Cardiac fibroblast (primary cell): ENCODE measurements at regions not wholly inside any gene's neighbourhood (a gene's known extent, or its start where the extent isn't known, plus 50 kb on each side); places are given as distances from the start of the nearest gene placed in this dataset.

Experiments
- DNase-seq, 2 donors: peaks; one replicate each; pipeline versions ENCODE4 v3.0.0 to v3.0.0-alpha.2; 2010; ENCODE audit warnings: low read depth in 2 of 2
- H3K4me3 ChIP-seq, 2 donors: replicated peaks in 1 of 2; 1 replicate in 1 of 2; 2 replicates in 1 of 2; pipeline ENCODE4 v1.5.1; 2011; ENCODE audit warnings: low read depth in 2 of 2, low read length in 2 of 2, mild to moderate bottlenecking in 2 of 2, moderate library complexity in 1 of 2
- TF ChIP-seq, protein P1 (sequence below): IDR thresholded peaks from one replicate; pipeline ENCODE4 v1.5.1; 2011; ENCODE audit warnings: low read depth, mild to moderate bottlenecking, low read length, inconsistent platforms

DNA sequence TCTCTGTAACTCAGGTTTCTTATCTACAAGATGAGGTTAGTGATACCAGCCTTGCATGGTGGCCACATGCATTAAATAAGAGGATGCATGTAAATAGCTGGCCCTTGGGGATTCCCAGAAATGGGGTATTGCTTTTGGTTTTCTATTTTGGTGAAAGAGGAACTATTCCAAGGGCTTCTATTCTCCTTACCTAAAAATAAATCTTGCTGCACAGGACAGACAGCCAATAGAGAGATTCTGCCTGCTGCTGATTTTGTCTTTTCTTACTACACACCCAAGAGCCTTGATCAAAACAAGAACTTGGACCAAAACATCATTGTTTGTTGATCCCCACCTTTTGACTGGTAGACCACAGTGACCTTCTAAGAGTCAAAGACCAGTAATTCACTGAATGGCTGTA, 161.8 kb downstream of the PJA2 start:
- H3K4me3 ChIP-seq: no peak overlapping the region
- TF ChIP-seq, protein P1, sequence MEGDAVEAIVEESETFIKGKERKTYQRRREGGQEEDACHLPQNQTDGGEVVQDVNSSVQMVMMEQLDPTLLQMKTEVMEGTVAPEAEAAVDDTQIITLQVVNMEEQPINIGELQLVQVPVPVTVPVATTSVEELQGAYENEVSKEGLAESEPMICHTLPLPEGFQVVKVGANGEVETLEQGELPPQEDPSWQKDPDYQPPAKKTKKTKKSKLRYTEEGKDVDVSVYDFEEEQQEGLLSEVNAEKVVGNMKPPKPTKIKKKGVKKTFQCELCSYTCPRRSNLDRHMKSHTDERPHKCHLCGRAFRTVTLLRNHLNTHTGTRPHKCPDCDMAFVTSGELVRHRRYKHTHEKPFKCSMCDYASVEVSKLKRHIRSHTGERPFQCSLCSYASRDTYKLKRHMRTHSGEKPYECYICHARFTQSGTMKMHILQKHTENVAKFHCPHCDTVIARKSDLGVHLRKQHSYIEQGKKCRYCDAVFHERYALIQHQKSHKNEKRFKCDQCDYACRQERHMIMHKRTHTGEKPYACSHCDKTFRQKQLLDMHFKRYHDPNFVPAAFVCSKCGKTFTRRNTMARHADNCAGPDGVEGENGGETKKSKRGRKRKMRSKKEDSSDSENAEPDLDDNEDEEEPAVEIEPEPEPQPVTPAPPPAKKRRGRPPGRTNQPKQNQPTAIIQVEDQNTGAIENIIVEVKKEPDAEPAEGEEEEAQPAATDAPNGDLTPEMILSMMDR: no peak
- DNase-seq: no peak

DNA sequence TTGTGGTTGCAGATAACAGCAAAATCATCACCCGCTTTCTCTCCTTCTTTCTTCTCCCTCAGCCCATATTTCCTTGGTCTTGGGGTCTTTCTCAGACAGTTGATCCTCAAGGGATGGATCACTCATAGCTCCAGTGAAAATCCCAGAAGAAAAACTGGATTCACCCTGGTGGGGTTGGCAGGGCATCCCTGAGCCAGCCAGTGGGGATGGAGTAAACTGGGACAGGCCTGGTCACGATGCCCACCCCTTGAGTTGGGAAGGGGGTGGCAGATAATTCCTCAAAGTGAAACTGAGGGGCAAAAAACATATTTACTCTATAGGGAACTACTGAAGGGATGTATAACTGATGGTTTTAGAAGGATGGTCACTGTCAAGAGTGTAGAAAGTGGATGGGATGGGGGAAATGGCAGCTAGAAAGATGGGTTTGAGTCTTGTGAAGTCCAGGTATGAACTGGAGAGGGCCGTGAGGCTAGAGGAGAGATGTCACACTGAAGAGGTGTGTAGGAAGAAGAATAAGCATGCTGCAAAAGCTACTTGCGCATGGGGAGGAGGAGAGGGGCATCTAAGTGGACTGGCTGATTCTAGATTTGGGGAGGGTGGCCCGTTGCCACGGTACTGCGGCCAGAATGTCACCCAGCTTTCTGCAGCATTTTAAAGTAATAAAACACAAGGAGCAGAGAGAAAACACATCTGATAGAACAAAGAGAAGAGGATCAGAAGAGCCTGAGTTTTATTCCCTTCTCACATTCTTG, 162.8 kb downstream of the PJA2 start:
- TF ChIP-seq, protein P1: no peak
- DNase-seq: no peak
- no peak overlapping the region for H3K4me3 ChIP-seq
